Naive thymus-derived CD8-positive, alpha-beta T cell (primary cell): ENCODE measurements at regions not wholly inside any gene's neighbourhood (a gene's known extent, or its start where the extent isn't known, plus 50 kb on each side); places are given as distances from the start of the nearest gene placed in this dataset.

Experiments used
- ATAC-seq, 2 donors: fragments of 150-1000 bp; cut with Tn5 transposase in 1 of 2; sonication (Bioruptor Pico), chemical (Tn5 transposase) in 1 of 2; 1 replicate in 1 of 2; 2 replicates in 1 of 2; pipeline ENCODE4 v1.10.0; 2021; ENCODE audit warnings: mild to moderate bottlenecking in 2 of 2, moderate library complexity in 2 of 2
- POLR2A ChIA-PET: fragments of 350-600 bp; sonication (Branson Sonifier 250); formaldehyde crosslinking; loops from one replicate; lab custom pipeline; 2021; ENCODE audit warnings: antibody characterized with exemption; lab: Charles Lee
- DNase-seq, 10 donors: peaks; one replicate each; pipeline versions ENCODE4 v3.0.0 to v3.0.0-alpha.2; 2020 to 2022
- H3K27ac Mint-ChIP-seq, 10 donors: one replicate each; pipeline ENCODE4 v1.8.0; 2020 to 2022; ENCODE audit warnings: mild to moderate bottlenecking in 10 of 10, mixed read lengths in 10 of 10, moderate library complexity in 4 of 10, inconsistent platforms in 1 of 10
- H3K27me3 Mint-ChIP-seq, 5 donors: one replicate each; pipeline ENCODE4 v1.8.0; 2021 to 2022; ENCODE audit warnings: mixed read lengths in 5 of 5
- H3K36me3 Mint-ChIP-seq, 3 donors: one replicate each; pipeline ENCODE4 v1.8.0; 2020 to 2022; ENCODE audit warnings: mixed read lengths in 3 of 3, mild to moderate bottlenecking in 2 of 3, inconsistent platforms in 1 of 3
- H3K4me1 Mint-ChIP-seq, 4 donors: one replicate each; pipeline ENCODE4 v1.8.0; 2021 to 2022; ENCODE audit warnings: mixed read lengths in 4 of 4
- H3K4me3 Mint-ChIP-seq, 10 donors: one replicate each; pipeline ENCODE4 v1.8.0; 2020 to 2022; ENCODE audit warnings: mild to moderate bottlenecking in 10 of 10, mixed read lengths in 10 of 10, moderate library complexity in 6 of 10, inconsistent platforms in 1 of 10
- H3K9me3 Mint-ChIP-seq, 9 donors: one replicate each; pipeline ENCODE4 v1.8.0; 2020 to 2022; ENCODE audit warnings: mixed read lengths in 9 of 9, mild to moderate bottlenecking in 3 of 9, inconsistent platforms in 1 of 9, moderate library complexity in 1 of 9

DNA sequence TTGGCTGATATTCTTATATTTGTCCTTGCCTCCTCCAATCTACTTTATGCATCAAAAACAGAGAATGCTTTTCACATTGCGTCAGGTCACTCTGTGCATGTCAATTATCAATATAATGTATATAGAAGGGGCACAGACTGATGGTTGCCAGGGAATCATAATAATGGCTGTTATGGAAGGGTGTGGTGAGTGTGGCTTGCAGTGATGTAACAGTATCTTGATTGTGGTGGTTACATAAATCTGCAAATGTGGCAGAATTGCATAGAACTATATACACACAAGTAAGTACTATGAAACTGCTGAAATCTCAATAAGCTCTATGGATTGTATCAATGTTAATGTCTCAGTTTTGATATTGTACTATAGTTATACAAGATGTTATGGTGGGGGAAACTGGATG is 228.6 kb downstream of the TJP1 start:
- Mint-ChIP-seq H3K9me3 (peaks cover 0 to 3% (median 0%) of the 10 kb centered on the region in 9 donors), H3K4me1 (no peaks in the 10 kb centered on the region), H3K27ac (no peak overlapping the region), H3K4me3 (no peak overlapping the region), H3K36me3 (no peaks in the 10 kb centered on the region), H3K27me3 (peaks cover 4 to 17% (median 9%) of the 10 kb centered on the region in 5 donors)
- no peak for ATAC-seq
- DNase-seq, result no peak
- POLR2A ChIA-PET, result no interaction called here

DNA sequence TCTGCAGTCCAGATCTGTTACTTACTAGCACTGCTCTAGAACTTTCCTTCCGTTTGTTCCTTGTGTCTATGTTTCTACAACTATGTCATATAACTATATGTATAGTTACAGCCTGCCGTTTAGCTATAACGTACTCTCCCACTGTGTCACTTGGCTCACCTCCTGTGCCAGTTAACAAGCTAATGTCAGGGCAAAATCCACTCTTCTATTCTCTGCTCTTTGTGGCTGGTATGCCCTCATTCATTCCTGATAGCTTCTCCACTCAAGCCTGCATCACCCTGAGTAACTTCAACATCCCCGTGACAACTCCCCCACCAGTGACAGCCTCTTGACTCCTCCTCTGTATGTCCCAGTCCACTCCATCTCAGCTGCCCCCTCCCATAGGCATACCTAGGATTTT is 229.2 kb downstream of the TJP1 start:
- POLR2A ChIA-PET, result no interaction called here
- Mint-ChIP-seq H3K4me1 (no peaks in the 10 kb centered on the region), H3K9me3 (peaks cover 0 to 3% (median 0%) of the 10 kb centered on the region in 9 donors), H3K27me3 (peaks cover 4 to 22% (median 9%) of the 10 kb centered on the region in 5 donors), H3K27ac (no peak overlapping the region), H3K36me3 (no peaks in the 10 kb centered on the region), H3K4me3 (no peak overlapping the region)
- DNase-seq (no peak), ATAC-seq (no peak)

DNA sequence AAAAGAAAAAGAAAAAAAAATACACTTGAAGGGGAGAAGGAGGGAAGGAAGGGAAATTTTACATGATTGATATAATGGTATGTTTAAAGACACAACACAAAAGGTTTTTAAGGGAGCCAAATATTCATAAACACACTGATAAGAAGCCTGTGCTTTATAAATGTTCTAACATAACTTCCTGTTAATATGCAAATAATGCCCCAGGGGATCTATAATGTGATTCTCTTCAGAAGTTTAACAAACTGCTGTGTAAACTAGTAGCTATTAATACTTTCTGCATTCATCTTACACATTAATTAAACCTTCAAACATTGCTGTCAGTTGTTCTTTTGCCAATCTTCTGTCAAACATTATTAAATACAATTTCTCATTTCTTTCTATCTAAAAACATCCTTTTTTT is 231.6 kb downstream of the TJP1 start:
- Mint-ChIP-seq H3K36me3 (no peaks in the 10 kb centered on the region), H3K4me3 (no peak overlapping the region), H3K4me1 (no peaks in the 10 kb centered on the region), H3K27me3 (peaks cover 3 to 40% (median 12%) of the 10 kb centered on the region in 5 donors), H3K27ac (no peak overlapping the region), H3K9me3 (peaks cover 0 to 9% (median 0%) of the 10 kb centered on the region in 9 donors)
- no peak for ATAC-seq
- no peak for DNase-seq
- POLR2A ChIA-PET, result no interaction called here

DNA sequence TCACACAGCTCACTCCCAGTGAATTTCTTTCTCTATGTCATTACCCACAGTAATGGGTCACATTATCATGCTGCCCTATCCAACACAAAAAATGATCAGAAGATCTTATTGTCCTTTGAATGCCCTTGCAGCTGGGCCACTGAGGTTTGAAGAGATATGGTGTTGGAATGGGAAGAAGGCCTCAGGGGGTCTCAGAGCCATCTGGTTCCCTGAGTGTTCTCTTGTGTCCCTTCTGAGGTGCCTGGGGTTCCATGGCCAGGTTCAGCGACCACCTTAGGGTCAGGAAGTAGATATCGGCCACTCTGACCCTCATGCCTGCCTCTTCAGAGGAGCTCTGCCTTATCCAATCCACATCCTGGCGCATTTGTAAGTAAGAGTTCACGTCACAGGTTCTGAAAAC is 232.3 kb downstream of the TJP1 start:
- Mint-ChIP-seq H3K36me3 (no peaks in the 10 kb centered on the region), H3K9me3 (peaks cover 0 to 9% (median 0%) of the 10 kb centered on the region in 9 donors), H3K4me1 (no peaks in the 10 kb centered on the region), H3K27me3 (peaks cover 4 to 47% (median 9%) of the 10 kb centered on the region in 5 donors), H3K27ac (no peak overlapping the region), H3K4me3 (no peak overlapping the region)
- DNase-seq (no peak), ATAC-seq (no peak)
- POLR2A ChIA-PET, result no interaction called here

DNA sequence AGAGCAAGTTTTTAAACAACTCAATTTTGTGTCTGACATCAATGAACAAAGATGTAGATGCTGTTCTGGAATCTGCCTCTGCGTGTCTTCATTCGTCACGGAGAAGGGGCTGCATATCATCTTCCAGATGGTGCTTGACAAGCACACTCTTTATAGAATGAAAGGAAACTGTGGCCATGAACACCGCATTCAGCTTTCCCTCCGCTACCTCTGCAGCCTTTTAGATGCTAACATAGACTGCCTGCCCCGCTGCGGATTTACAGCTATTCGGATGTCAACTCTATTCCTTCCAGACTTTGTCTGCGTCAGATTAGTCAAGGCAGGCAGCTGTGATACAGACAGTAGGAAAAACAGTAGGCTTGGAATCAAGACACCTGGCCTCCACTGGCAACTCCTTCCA is 232.9 kb downstream of the TJP1 start:
- POLR2A ChIA-PET, result no interaction called here
- peaks cover 5 to 53% (median 9%) of the 10 kb centered on the region in 5 donors for H3K27me3 Mint-ChIP-seq
- peaks cover 0 to 2% (median 0%) of the 10 kb centered on the region in 3 donors for H3K36me3 Mint-ChIP-seq
- no peak overlapping the region for H3K4me3 Mint-ChIP-seq
- ATAC-seq, result no peak
- H3K9me3 Mint-ChIP-seq, result peaks cover 0 to 11% (median 3%) of the 10 kb centered on the region in 9 donors
- no peak for DNase-seq
- H3K4me1 Mint-ChIP-seq, result no peaks in the 10 kb centered on the region
- no peak overlapping the region for H3K27ac Mint-ChIP-seq

DNA sequence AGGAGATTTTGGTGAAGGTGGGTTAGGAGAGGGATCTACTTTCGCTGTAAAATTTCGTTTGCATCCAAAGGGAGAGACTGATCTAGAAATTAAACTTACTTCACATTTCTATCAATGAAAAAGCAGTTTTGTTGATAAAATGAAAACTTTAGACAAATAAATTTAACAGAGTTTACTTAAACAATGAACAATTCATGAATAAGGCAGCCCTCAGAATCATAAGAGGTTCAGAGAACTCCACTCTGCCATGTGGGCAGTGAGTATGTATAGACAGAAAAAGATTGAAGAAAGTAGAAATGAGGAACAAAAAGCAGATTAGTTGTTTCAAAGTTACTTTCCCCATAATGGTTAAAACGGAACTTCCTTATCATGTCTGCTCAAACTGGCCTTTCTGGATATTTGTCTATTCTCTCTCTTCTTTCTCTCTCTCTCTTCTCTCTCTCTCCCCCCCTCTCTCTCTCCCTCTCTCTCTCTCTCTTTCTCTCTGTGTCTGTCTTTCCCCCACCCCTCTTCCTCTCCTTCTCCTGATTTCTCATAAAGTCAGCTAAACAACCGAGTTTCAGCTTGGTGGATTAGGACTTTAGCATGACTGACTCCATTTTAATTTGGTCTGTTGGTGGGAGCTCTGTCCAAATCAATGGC is 248.9 kb downstream of the TJP1 start:
- Mint-ChIP-seq H3K4me1 (peaks cover 5 to 13% (median 7%) of the 10 kb centered on the region in 4 donors), H3K4me3 (no peak overlapping the region), H3K27me3 (peaks cover 32 to 67% (median 49%) of the 10 kb centered on the region in 5 donors), H3K9me3 (peaks cover 0 to 15% (median 4%) of the 10 kb centered on the region in 9 donors), H3K36me3 (peaks cover 0 to 4% (median 3%) of the 10 kb centered on the region in 3 donors), H3K27ac (no peak overlapping the region)
- no peak for ATAC-seq
- POLR2A ChIA-PET, result no interaction called here
- no peak for DNase-seq

DNA sequence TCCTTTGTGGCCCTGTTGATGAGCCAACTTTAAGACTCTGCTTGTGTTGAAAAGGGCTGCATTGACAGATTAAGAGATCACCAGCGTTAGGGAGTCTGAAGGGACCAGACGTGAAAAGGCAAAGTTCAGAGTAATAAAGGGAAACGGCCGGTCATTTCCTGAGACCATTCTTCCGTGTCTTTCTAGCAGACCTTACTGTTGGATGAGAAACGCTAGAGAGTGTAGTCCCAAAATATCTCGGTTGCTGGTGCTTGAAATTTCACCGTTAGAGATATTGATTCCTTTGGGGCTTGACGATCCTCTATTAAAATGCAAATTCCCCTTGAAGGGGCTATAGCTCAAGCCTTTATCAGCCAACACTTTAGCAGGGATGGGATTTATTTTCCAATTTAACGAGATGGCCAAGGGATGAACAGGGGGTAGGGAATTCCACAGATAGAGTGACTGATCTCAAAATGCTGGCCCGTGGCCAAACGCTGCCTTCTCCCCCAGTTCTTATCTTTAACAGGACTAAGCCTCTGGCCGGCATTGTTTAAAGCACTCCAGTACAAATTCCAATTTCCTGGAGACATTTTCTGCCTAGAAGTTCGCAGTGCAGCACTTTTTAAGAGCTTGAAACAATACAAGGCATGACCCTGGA is 250.4 kb downstream of the TJP1 start:
- Mint-ChIP-seq H3K9me3 (peaks cover 0 to 15% (median 4%) of the 10 kb centered on the region in 9 donors), H3K27ac (peak overlapping the region in 1 of 10 donors; percentile 16), H3K36me3 (peaks cover 0 to 4% (median 3%) of the 10 kb centered on the region in 3 donors), H3K4me3 (peak overlapping the region in 9 of 10 donors; percentile 16 to 56 (median 49)), H3K4me1 (peaks cover 5 to 13% (median 7%) of the 10 kb centered on the region in 4 donors), H3K27me3 (peaks cover 40 to 81% (median 62%) of the 10 kb centered on the region in 5 donors)
- DNase-seq (no peak), ATAC-seq (no peak)
- POLR2A ChIA-PET, result no interaction called here

DNA sequence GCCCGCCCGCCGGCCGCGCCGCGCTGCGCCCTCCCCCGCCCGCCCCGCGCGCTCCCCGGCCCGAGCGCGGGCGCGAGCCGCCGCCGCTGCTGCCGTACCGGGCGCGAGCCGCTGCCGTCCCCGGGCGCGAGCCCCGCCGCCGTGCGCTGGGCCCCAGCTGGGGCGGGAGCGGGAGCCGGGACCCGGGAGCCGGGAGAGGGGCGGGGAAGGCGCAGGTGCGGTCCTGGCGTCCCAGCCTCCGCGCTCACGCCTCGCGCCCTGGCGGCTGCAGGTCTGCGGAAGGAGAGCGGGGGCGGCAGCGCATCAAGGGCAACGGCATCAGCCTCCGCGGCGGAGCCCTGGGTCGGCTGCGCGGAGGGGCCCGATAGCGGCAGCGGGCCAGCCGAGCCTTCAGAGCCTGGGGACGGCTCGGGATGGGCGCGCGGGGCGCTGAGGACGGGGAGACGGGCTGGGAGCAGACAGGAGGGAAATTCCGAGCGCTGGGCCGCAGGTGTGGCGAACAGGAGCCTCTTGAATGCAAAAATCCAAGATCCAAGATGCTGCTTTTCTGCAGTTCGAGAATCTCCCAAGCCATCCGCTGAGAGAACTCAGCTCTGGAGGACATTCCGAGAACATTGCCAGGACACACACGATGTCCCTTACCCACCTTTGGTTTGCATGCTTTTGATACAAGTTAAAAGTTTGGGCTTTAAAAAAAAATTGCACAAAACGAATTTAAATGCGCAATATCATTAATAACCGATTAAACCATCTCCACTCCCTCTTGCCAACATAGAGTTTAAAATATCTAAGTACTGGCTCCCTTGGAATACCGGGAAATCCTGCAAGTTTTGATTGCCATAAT is 251.1 kb downstream of the TJP1 start:
- Mint-ChIP-seq H3K4me3 (peak overlapping the region in 9 of 10 donors; percentile 16 to 56 (median 49)), H3K27me3 (peaks cover 42 to 85% (median 65%) of the 10 kb centered on the region in 5 donors), H3K9me3 (peaks cover 0 to 15% (median 4%) of the 10 kb centered on the region in 9 donors), H3K4me1 (peaks cover 5 to 13% (median 7%) of the 10 kb centered on the region in 4 donors), H3K27ac (peak overlapping the region in 1 of 10 donors; percentile 16), H3K36me3 (peaks cover 0 to 4% (median 3%) of the 10 kb centered on the region in 3 donors)
- POLR2A ChIA-PET, result no interaction called here
- no peak for DNase-seq
- no peak for ATAC-seq

DNA sequence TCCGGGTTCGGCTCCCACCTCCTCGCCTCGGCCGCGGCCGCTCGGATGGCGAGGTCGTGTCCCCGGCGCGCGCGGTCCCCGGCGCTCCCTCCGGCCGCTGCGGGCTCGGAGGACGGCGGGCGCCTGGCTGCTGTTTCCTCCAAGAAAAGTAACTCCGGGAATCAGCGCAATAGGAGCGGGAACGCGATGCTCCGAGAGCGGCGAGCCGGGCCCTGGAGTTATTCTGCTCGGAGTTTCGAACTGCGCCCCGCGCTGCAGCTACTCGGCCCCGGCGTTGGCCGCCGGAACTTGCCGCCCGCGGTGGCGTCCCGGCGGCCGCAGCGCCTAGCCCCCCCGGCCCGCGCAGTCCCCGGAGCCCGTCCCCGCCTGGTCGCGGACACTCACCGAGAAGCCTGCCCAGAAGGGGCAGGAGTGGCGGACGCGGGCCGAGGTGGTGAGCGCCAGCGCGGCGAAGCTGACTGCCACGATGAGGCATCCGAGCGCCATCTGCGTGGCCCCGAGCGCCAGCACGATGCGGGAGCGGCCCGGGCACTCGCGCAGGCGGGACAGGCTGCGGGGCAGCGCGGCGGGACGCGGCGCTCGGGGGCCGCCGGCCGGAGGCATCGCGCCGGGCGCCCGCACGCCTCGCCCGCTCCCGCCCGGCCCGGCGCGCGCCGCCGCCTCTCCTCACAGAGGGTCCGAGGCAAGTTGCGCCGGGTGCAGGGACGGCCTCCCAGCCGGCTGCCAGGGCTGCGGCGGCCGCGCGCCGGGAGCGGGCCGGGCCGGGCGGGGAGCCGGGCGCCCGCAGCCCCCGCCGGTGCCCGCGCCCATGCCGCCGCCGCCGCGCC is 251.9 kb downstream of the TJP1 start:
- peaks cover 5 to 13% (median 7%) of the 10 kb centered on the region in 4 donors for H3K4me1 Mint-ChIP-seq
- no peak overlapping the region for H3K4me3 Mint-ChIP-seq
- no peak overlapping the region for H3K27ac Mint-ChIP-seq
- ATAC-seq, result no peak
- H3K36me3 Mint-ChIP-seq, result peaks cover 0 to 4% (median 3%) of the 10 kb centered on the region in 3 donors
- peaks cover 0 to 15% (median 4%) of the 10 kb centered on the region in 9 donors for H3K9me3 Mint-ChIP-seq
- POLR2A ChIA-PET, result no interaction called here
- DNase-seq, result no peak
- peaks cover 42 to 76% (median 60%) of the 10 kb centered on the region in 5 donors for H3K27me3 Mint-ChIP-seq

DNA sequence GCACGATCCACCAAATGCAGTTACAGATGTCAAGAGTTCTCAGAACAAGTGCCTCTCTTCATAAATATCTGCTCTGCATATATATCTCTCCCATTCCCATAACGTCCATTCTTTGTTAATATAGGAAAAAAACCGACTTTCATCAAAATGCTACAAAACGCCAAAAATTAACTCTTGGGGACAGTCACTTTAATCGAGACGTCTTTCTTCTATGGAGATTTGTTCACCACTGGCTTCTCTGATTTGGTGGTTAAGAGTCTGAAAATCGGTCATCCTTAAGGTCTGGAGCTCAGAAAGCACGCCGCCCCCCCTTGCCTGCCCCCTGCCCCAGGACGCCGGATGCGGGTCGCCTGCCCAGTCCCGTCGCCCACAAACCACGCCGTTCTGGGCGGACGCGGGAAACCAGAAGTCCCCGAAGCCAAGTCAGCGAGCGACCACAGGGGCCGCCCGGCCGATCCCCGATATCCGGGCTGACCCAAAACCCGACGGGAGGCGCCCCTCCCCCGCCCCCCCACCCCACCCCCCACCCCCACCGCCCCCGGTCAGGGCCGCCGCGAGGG is 252.7 kb downstream of the TJP1 start:
- Mint-ChIP-seq H3K27me3 (peaks cover 45 to 72% (median 61%) of the 10 kb centered on the region in 5 donors), H3K27ac (no peak overlapping the region), H3K4me1 (peaks cover 5 to 13% (median 7%) of the 10 kb centered on the region in 4 donors)

DNA sequence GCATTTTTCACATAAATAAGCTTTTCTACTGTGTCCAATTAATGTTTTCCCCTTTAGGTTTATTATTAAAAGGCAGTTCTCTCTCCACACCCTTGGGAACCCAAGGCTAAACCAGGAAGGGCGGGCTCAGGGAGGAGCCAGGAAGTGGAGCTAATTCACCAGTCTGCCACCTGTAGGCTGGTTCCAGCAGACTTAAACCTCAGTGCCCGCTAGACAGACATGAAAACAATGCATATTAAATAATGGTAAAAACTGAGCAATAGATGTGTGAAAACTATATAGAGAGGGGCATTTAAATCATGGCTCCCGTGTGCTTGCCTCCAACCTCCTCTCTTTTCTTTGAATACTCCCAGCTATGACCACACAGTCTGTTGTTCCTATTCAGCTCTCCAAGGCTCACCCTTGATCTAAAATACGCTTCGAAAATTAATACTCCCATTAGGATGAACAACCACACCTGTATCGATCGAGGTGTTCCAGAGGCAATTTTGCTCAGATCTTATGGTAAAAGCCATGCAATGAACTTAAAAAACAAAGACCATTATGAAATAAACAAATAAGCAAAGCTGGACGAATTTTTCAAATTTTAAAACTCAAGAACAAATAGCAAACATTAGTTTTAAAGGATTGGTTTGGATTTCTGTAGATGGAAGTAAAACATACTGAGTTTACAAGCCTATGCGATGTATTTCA is 253.3 kb downstream of the TJP1 start:
- peaks cover 0 to 17% (median 4%) of the 10 kb centered on the region in 9 donors for H3K9me3 Mint-ChIP-seq
- H3K4me1 Mint-ChIP-seq, result peaks cover 5 to 13% (median 7%) of the 10 kb centered on the region in 4 donors
- no peak for ATAC-seq
- H3K36me3 Mint-ChIP-seq, result peaks cover 0 to 4% (median 3%) of the 10 kb centered on the region in 3 donors
- DNase-seq, result no peak
- H3K4me3 Mint-ChIP-seq, result peak overlapping the region in 7 of 10 donors; percentile 8 to 78 (median 58)
- peak overlapping the region in 1 of 10 donors; percentile 30 for H3K27ac Mint-ChIP-seq
- peaks cover 43 to 72% (median 59%) of the 10 kb centered on the region in 5 donors for H3K27me3 Mint-ChIP-seq
- POLR2A ChIA-PET, result no interaction called here

More for the DNA sequence above, 252.7 kb downstream of the TJP1 start:
- no peak for ATAC-seq
- DNase-seq, result no peak
- H3K4me3 Mint-ChIP-seq, result peak overlapping the region in 9 of 10 donors; percentile 1 to 78 (median 53)
- peaks cover 0 to 15% (median 4%) of the 10 kb centered on the region in 9 donors for H3K9me3 Mint-ChIP-seq
- peaks cover 0 to 4% (median 3%) of the 10 kb centered on the region in 3 donors for H3K36me3 Mint-ChIP-seq
- POLR2A ChIA-PET, result no interaction called here
